SK-N-SH treated with all-trans-retinoic acid at 6 μM for 48 hours (cell line): ENCODE measurements at regions not wholly inside any gene's neighbourhood (a gene's known extent, or its start where the extent isn't known, plus 50 kb on each side); places are given as distances from the start of the nearest gene placed in this dataset.

Experiments
- ATAC-seq: fragments of 200-7000 bp; cut with Tn5 transposase; 3 replicates; pipeline ENCODE4 v1.9.1; 2020; ENCODE audit warnings: mild to moderate bottlenecking, moderate library complexity
- ARNTL ChIP-seq: fragments of 450-650 bp; formaldehyde crosslinking; IDR thresholded peaks from 2 replicates; pipeline ENCODE4 v1.5.0; 2020; ENCODE audit warnings: low read depth, mild to moderate bottlenecking, moderate library complexity, borderline replicate concordance
- BACH2 ChIP-seq: fragments of 250-450 bp; sonication (Bioruptor Pico); IDR thresholded peaks from 2 replicates; pipeline ENCODE4 v1.9.0; 2021; ENCODE audit warnings: mild to moderate bottlenecking, borderline replicate concordance
- CSRNP3 ChIP-seq: fragments of 250-450 bp; sonication (Bioruptor Pico); IDR thresholded peaks from 2 replicates; pipeline ENCODE4 v1.5.1; 2021; ENCODE audit warnings: mild to moderate bottlenecking, moderate library complexity
- ESRRG ChIP-seq: fragments of 250-450 bp; sonication (Bioruptor Pico); IDR thresholded peaks from 2 replicates; pipeline ENCODE4 v1.6.1; 2021; ENCODE audit warnings: mild to moderate bottlenecking
- GLIS3 ChIP-seq: fragments of 250-450 bp; sonication (Bioruptor Pico); IDR thresholded peaks from 2 replicates; pipeline ENCODE4 v1.5.0; 2020; ENCODE audit warnings: mild to moderate bottlenecking, moderate library complexity
- ISL1 ChIP-seq: fragments of 250-450 bp; sonication (Bioruptor Pico); IDR thresholded peaks from 2 replicates; pipeline ENCODE4 v2.1.2; 2022; ENCODE audit warnings: mild to moderate bottlenecking, moderate library complexity
- OSR1 ChIP-seq: fragments of 250-450 bp; sonication (Bioruptor Pico); IDR thresholded peaks from 2 replicates; pipeline ENCODE4 v1.8.0; 2022; ENCODE audit warnings: moderate library complexity, mild to moderate bottlenecking, inconsistent platforms
- PATZ1 ChIP-seq: fragments of 250-450 bp; sonication (Bioruptor Pico); IDR thresholded peaks from 2 replicates; pipeline ENCODE4 v1.8.0; 2020; ENCODE audit warnings: mild to moderate bottlenecking, moderate library complexity, borderline replicate concordance
- POU6F1 ChIP-seq: fragments of 250-450 bp; sonication (Bioruptor Pico); IDR thresholded peaks from 2 replicates; pipeline ENCODE4 v1.8.0; 2021; ENCODE audit warnings: low read depth, mild to moderate bottlenecking, moderate library complexity, borderline replicate concordance
- PPARA ChIP-seq: fragments of 250-450 bp; sonication (Bioruptor Pico); IDR thresholded peaks from 2 replicates; pipeline ENCODE4 v1.5.0; 2020; ENCODE audit warnings: mild to moderate bottlenecking, borderline replicate concordance
- RARB ChIP-seq: fragments of 250-450 bp; sonication (Bioruptor Pico); IDR thresholded peaks from 2 replicates; pipeline ENCODE4 v1.8.0; 2021; ENCODE audit warnings: mild to moderate bottlenecking, moderate library complexity
- TCF4 ChIP-seq: fragments of 250-450 bp; sonication (Bioruptor Pico); IDR thresholded peaks from 2 replicates; pipeline ENCODE4 v1.8.0; 2021; ENCODE audit warnings: mild to moderate bottlenecking, moderate library complexity, borderline replicate concordance
- TOX ChIP-seq: fragments of 250-450 bp; sonication (Bioruptor Pico); IDR thresholded peaks from 2 replicates; pipeline ENCODE4 v1.8.0; 2021; ENCODE audit warnings: mild to moderate bottlenecking, moderate library complexity, borderline replicate concordance
- TSHZ2 ChIP-seq: fragments of 250-450 bp; sonication (Bioruptor Pico); IDR thresholded peaks from 2 replicates; pipeline ENCODE4 v1.5.0; 2020; ENCODE audit warnings: mild to moderate bottlenecking, moderate library complexity
- ZC3H10 ChIP-seq: fragments of 250-450 bp; sonication (Bioruptor Pico); IDR thresholded peaks from 2 replicates; pipeline ENCODE4 v1.5.1; 2021; ENCODE audit warnings: mild to moderate bottlenecking, moderate library complexity
- ZFP3 ChIP-seq: fragments of 250-450 bp; sonication (Bioruptor Pico); IDR thresholded peaks from 2 replicates; pipeline ENCODE4 v1.5.0; 2020; ENCODE audit warnings: mild to moderate bottlenecking, moderate library complexity
- ZFP30 ChIP-seq: fragments of 450-650 bp; formaldehyde crosslinking; IDR thresholded peaks from 2 replicates; pipeline ENCODE4 v1.5.0; 2022; ENCODE audit warnings: mild to moderate bottlenecking, moderate library complexity
- ZNF565 ChIP-seq: fragments of 450-650 bp; formaldehyde crosslinking; conservative IDR thresholded peaks from 2 replicates; pipeline ENCODE4 v1.5.0; 2020; ENCODE audit warnings: low read depth, mild to moderate bottlenecking, moderate library complexity
- ZNF70 ChIP-seq: fragments of 450-650 bp; formaldehyde crosslinking; IDR thresholded peaks from 2 replicates; pipeline ENCODE4 v1.5.0; 2020; ENCODE audit warnings: mild to moderate bottlenecking, moderate library complexity
- ZNF8 ChIP-seq: fragments of 450-650 bp; formaldehyde crosslinking; IDR thresholded peaks from 2 replicates; pipeline ENCODE4 v1.5.0; 2020; ENCODE audit warnings: mild to moderate bottlenecking, moderate library complexity

- TF ChIP-seq PATZ1 (CRISPR knock-in tag) (no peak), RARB (no peak), POU6F1 (CRISPR knock-in tag) (no peak)
These were observed 225.1 kb upstream of the DIO3 start (continued) for GRCh38 chr14:101336183-101336582.

GRCh38 chr14:101337053-101337452, 224.2 kb upstream of the DIO3 start:
- ATAC-seq: no peak
- TF ChIP-seq ZFP3 (CRISPR knock-in tag) (no peak), ISL1 (no peak), ZNF565 (CRISPR knock-in tag) (no peak), TOX (CRISPR knock-in tag) (no peak)
- TF ChIP-seq, all 23 proteins: peak for 0

- ATAC-seq: no peak
- no peak for TF ChIP-seq GLIS3 (CRISPR knock-in tag)
- no peak for TF ChIP-seq ARNTL (CRISPR knock-in tag)
- TF ChIP-seq ZNF8 (CRISPR knock-in tag): no peak
- no peak for TF ChIP-seq TOX (CRISPR knock-in tag)
- no peak for TF ChIP-seq TSHZ2 (CRISPR knock-in tag)
- TF ChIP-seq ZC3H10 (CRISPR knock-in tag): no peak
- TF ChIP-seq ZFP30: no peak
- no peak for TF ChIP-seq CSRNP3
- no peak for TF ChIP-seq ESRRG (CRISPR knock-in tag)
- TF ChIP-seq TCF4: no peak
- no peak for TF ChIP-seq ISL1
- no peak for TF ChIP-seq BACH2
- TF ChIP-seq POU6F1 (CRISPR knock-in tag): no peak
- TF ChIP-seq ZNF70 (CRISPR knock-in tag): no peak
- no peak for TF ChIP-seq OSR1 (CRISPR knock-in tag)
- TF ChIP-seq ZFP3 (CRISPR knock-in tag): no peak
- TF ChIP-seq PPARA: no peak
- TF ChIP-seq, all 23 proteins: peak for 0
These were observed 220.7 kb upstream of the DIO3 start for GRCh38 chr14:101340556-101340955.
